Pancreas (tissue), 10 donors: ENCODE measurements at regions not wholly inside any gene's neighbourhood (a gene's known extent, or its start where the extent isn't known, plus 50 kb on each side); places are given as distances from the start of the nearest gene placed in this dataset.

ENCODE experiments used
- ATAC-seq, 4 donors: fragments of 200-7000 bp; cut with Tn5 transposase; one replicate each; pipeline versions ENCODE4 v1.8.0 to v1.9.1; 2020; ENCODE audit warnings: mild to moderate bottlenecking in 4 of 4, moderate library complexity in 4 of 4
- DNase-seq, 6 donors: peaks; one replicate each; pipeline ENCODE4 v3.0.0-alpha.2; 2020
- FAIRE-seq: peaks from 2 replicates; lab custom pipeline; 2012; peaks lifted over from hg19 to GRCh38; lab: Jason Lieb, UNC
- H3K27ac ChIP-seq, 4 donors: fragments of 200-600 bp; sonication (generic); 1 replicate in 3 of 4; 2 replicates in 1 of 4; pipeline versions ENCODE4 v1.5.0 to v1.8.0; 2020
- H3K27me3 ChIP-seq, 4 donors: fragments of 200-600 bp; one replicate each; pipeline ENCODE4 v1.8.0; 2021
- H3K36me3 ChIP-seq, 3 donors: fragments of 200-600 bp; sonication (generic) in 1 of 3; one replicate each; pipeline versions ENCODE4 v1.5.0 to v1.8.0; 2020 to 2021
- H3K4me1 ChIP-seq, 3 donors: fragments of 200-600 bp; one replicate each; pipeline ENCODE4 v1.8.0; 2021
- H3K4me3 ChIP-seq, 4 donors: fragments of 200-600 bp; sonication (generic) in 2 of 4; one replicate each; pipeline versions ENCODE4 v1.5.0 to v1.8.0; 2020 to 2021
- H3K9me3 ChIP-seq, 4 donors: fragments of 200-600 bp; one replicate each; pipeline ENCODE4 v1.8.0; 2021
- WGBS, 2 donors: extraction: QIAGEN DNeasy Blood & Tissue Kit; methylation state at CpG; one replicate each; pipeline ENCODE4 v1.1.7; 2013; 5-methylcytosine and 5-hydroxymethylcytosine counted together
- intact Hi-C, 3 donors: fragments of 100-400 bp; cut with DNase I; formaldehyde crosslinking; loops; one replicate each; pipeline versions ENCODE4 v1.11.1 to v1.14.2; 2022
- TF ChIP-seq, protein P1 (sequence below), 4 donors: fragments of 200-600 bp; sonication (generic) in 3 of 4; IDR thresholded peaks; one replicate each; pipeline versions ENCODE4 v1.5.0 to v1.8.0; 2021; ENCODE audit warnings: antibody characterized with exemption in 4 of 4
- donor health status: healthy with polysubstance abuse.
- donor health status: DM: no; HTN: no; CAD: no; lungs with moderate emphysema.
- donor health status: DM: no; HTN: no; CAD: no.
- donor health status: control.
- donor health status: control.
- donor health status: Bipolar disorder and iron deficiency.
- donor health status: DM: yes; HTN: yes; CAD: no.
- donor health status: DM: no; HTN: no; CAD: no.
- donor health status: DM: no; HTN: no; CAD: no.
- donor health status: DM: yes; HTN: yes; CAD: no.

DNA sequence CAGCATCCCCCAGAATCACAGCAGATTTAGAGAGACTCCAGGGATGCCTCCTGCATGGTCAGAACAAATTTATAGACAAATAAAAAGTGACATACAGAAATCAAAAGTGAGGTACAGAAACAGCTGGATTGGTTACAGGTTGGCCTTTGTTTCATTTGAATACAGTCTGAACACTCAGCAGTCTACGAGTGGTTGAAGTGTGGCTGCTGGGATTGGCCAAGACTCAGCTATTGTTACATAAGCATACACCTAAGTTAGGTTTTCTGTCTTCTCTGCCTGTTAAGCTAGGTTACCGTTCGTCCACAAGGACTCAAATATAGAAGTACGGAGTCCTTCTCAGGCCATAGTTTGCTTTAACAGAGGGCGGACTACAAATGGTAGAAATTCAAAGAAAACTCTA is 262.4 kb upstream of the SLC14A2 start:
- 89 to 92% methylated on average over 5 of the region's 5 CpGs for WGBS, 2 donors
- Histone ChIP-seq H3K36me3 (no peaks in the 10 kb centered on the region), H3K9me3 (no peaks in the 10 kb centered on the region), H3K27me3 (no peaks in the 10 kb centered on the region), H3K27ac (no peak overlapping the region), H3K4me1 (peaks cover 12 to 21% (median 21%) of the 10 kb centered on the region in 3 donors), H3K4me3 (no peak overlapping the region)
- FAIRE-seq (no peak), ATAC-seq (no peak), DNase-seq (no peak)
- TF ChIP-seq, protein P1, sequence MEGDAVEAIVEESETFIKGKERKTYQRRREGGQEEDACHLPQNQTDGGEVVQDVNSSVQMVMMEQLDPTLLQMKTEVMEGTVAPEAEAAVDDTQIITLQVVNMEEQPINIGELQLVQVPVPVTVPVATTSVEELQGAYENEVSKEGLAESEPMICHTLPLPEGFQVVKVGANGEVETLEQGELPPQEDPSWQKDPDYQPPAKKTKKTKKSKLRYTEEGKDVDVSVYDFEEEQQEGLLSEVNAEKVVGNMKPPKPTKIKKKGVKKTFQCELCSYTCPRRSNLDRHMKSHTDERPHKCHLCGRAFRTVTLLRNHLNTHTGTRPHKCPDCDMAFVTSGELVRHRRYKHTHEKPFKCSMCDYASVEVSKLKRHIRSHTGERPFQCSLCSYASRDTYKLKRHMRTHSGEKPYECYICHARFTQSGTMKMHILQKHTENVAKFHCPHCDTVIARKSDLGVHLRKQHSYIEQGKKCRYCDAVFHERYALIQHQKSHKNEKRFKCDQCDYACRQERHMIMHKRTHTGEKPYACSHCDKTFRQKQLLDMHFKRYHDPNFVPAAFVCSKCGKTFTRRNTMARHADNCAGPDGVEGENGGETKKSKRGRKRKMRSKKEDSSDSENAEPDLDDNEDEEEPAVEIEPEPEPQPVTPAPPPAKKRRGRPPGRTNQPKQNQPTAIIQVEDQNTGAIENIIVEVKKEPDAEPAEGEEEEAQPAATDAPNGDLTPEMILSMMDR (IDR thresholded peaks at IDR 0.05): no peak
- intact Hi-C loops: no loop called here

DNA sequence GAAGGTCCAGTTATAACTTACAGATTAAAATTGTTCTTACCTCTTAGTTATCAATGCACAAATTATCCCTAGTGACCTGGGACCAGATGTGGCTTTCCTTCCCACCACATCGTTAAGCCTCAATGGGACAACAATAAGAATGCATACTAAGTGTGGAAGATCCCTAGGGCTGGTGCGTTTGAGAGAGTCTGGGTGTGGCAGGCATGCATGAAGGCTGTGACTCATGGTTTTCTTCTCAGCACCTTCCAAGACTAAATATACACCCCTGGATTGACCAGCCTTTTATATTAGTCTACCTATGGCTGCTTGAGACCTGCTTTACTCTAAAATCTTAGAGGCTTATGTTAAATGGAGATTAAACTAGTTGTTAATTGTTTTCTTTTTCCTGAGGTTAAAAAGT is 261.7 kb upstream of the SLC14A2 start:
- DNase-seq (no peak), FAIRE-seq (no peak), ATAC-seq (no peak)
- no peak overlapping the region for H3K27ac ChIP-seq
- TF ChIP-seq, protein P1 (IDR thresholded peaks at IDR 0.05): no peak
- intact Hi-C loops: no loop called here
- no peaks in the 10 kb centered on the region for H3K9me3 ChIP-seq
- no peaks in the 10 kb centered on the region for H3K27me3 ChIP-seq
- H3K4me3 ChIP-seq: no peak overlapping the region
- peaks cover 19 to 27% (median 27%) of the 10 kb centered on the region in 3 donors for H3K4me1 ChIP-seq
- whole genome bisulfite sequencing, 2 donors: 79 to 87% methylated on average over 2 of the region's 2 CpGs
- H3K36me3 ChIP-seq: no peaks in the 10 kb centered on the region

DNA sequence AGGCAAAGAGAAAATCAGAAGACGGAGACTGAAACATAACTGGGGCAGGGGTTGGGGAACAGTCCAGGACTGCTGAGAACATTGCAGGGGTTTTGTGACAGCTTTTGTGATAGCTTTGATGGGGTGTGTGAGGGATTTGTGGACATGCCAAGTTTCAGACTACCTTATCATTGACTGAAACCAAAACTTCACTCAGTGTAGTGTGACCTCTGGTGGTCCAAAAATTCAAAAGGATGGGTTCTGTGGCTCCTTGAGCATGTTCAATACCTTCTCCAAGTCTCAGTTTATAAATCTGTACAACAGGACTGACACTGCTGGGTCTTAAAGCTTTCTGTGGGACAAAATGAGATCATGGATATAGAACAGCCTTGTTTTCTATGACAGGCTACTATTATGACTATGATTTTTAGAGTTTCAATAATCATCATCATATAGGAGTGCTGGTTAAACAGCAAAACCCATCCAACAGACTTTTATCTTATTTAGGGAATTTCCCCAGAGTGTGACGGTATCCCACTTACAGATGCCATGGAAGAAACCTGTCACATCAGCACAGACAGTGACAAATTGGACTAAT is 259.2 kb upstream of the SLC14A2 start:
- intact Hi-C loops: no loop called here
- no peaks in the 10 kb centered on the region for H3K9me3 ChIP-seq
- H3K27ac ChIP-seq: no peak overlapping the region
- H3K4me1 ChIP-seq: peaks cover 24 to 43% (median 42%) of the 10 kb centered on the region in 3 donors
- DNase-seq (no peak), FAIRE-seq (no peak), ATAC-seq (no peak)
- no peaks in the 10 kb centered on the region for H3K36me3 ChIP-seq
- H3K27me3 ChIP-seq: no peaks in the 10 kb centered on the region
- no peak overlapping the region for H3K4me3 ChIP-seq
- TF ChIP-seq, protein P1 (IDR thresholded peaks at IDR 0.05): no peak
- 39 to 51% methylated on average over 2 of the region's 2 CpGs for WGBS, 2 donors

DNA sequence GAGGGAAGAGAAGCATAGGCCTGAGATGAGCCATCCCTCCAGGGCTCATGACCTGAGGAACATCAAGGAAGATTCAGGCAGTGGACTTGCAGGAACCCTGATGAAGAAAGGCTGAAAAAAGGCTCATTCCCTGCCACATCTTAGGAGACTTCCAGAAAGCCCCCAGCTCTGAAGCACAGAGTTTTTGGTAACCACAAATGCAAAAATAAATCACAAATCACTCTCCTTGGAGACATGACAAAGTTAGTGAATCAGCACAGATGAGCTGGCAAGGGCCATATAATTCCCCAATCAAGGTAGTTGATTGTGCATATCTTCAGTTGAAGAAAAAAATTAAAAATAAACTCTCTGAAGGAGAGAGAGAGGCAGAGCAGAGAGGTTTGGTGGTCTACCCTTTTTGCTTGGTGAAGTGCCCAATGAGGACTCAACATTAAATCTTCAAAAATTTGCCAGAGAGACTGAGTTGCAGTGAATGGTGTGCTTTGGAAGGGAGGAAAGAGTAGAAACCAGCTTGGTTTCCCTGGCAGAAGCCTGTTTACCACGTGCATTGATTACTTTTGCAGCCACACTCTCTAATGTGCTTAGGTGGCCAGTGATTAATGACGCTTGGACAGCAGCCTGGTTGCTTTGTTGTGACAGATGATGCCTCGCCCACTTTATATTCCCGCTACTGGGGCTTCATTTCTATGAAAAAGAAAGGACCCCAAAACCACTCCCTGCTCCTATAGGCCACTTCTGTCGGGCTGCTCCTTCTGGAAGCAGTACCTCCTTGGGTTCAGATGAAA is 257.4 kb upstream of the SLC14A2 start:
- DNase-seq (peak in 3 of 6 donors; percentile 26 to 42 (median 33)), FAIRE-seq (no peak), ATAC-seq (peak; percentile 49 to 66 (median 56))
- no peaks in the 10 kb centered on the region for H3K9me3 ChIP-seq
- 22 to 29% methylated on average over 5 of the region's 5 CpGs for WGBS, 2 donors
- H3K4me1 ChIP-seq: peaks cover 24 to 43% (median 42%) of the 10 kb centered on the region in 3 donors
- H3K36me3 ChIP-seq: no peaks in the 10 kb centered on the region
- H3K4me3 ChIP-seq: no peak overlapping the region
- peak overlapping the region; percentile 18 to 70 (median 56) for H3K27ac ChIP-seq
- TF ChIP-seq, protein P1 (IDR thresholded peaks at IDR 0.05): no peak
- H3K27me3 ChIP-seq: no peaks in the 10 kb centered on the region
- intact Hi-C loops: no loop called here
